B cell (primary cell): ENCODE measurements at regions not wholly inside any gene's neighbourhood (a gene's known extent, or its start where the extent isn't known, plus 50 kb on each side); places are given as distances from the start of the nearest gene placed in this dataset.

Source experiments
- CTCF ChIP-seq: fragments of 200-600 bp; IDR thresholded peaks from one replicate; pipeline ENCODE4 v1.8.0; 2022; ENCODE audit warnings: antibody characterized with exemption, mild to moderate bottlenecking
- EZH2 ChIP-seq: IDR thresholded peaks from 2 replicates; pipeline ENCODE4 v1.6.1; 2012; ENCODE audit warnings: borderline replicate concordance, low read depth, mild to moderate bottlenecking, moderate library complexity, low read length; ENCODE audit not compliant: insufficient read depth, poor library complexity, severe bottlenecking

- TF ChIP-seq CTCF (no peak), EZH2 (no peak)
Observed at GRCh38 chr12:31203261-31203660, 122.7 kb downstream of the SINHCAF start.
